ENCODE measurements at regions not wholly inside any gene's neighbourhood (a gene's known extent, or its start where the extent isn't known, plus 50 kb on each side); places are given as distances from the start of the nearest gene placed in this dataset.

- no peak for DNase-seq
Observed at GRCh38 chr3:104819333-104819732, 547.4 kb upstream of the ALCAM start.

- DNase-seq: no peak
Observed at GRCh38 chr3:104820959-104821358, 545.8 kb upstream of the ALCAM start.

GRCh38 chr3:104825116-104825515 lies 541.6 kb upstream of the ALCAM start:
- DNase-seq: peak; percentile 3

GRCh38 chr3:104831071-104831470 lies 535.6 kb upstream of the ALCAM start:
- no peak for DNase-seq

- DNase-seq: no peak
Observed at GRCh38 chr3:104832530-104832929, 534.2 kb upstream of the ALCAM start.

GRCh38 chr3:104835376-104835775 lies 531.3 kb upstream of the ALCAM start:
- DNase-seq: no peak

- DNase-seq: no peak
Observed at GRCh38 chr3:104846270-104846669, 520.4 kb upstream of the ALCAM start.

- DNase-seq: no peak
Observed at GRCh38 chr3:104849070-104849469, 517.6 kb upstream of the ALCAM start.

- DNase-seq: no peak
Observed at GRCh38 chr3:104854468-104854867, 512.2 kb upstream of the ALCAM start.

- no peak for DNase-seq
Observed at GRCh38 chr3:104855702-104856101, 511.0 kb upstream of the ALCAM start.

- DNase-seq: no peak
Observed at GRCh38 chr3:104856741-104857140, 510.0 kb upstream of the ALCAM start.

- no peak for DNase-seq
Observed at GRCh38 chr3:104868291-104868690, 498.4 kb upstream of the ALCAM start.

GRCh38 chr3:104870276-104870675 lies 496.4 kb upstream of the ALCAM start:
- no peak for DNase-seq

GRCh38 chr3:104873331-104873730 lies 493.4 kb upstream of the ALCAM start:
- DNase-seq: no peak

GRCh38 chr3:104878395-104878794 lies 488.3 kb upstream of the ALCAM start:
- DNase-seq: no peak

GRCh38 chr3:104879919-104880318 lies 486.8 kb upstream of the ALCAM start:
- no peak for DNase-seq

GRCh38 chr3:104885214-104885814 lies 481.4 kb upstream of the ALCAM start:
- no peak for DNase-seq

- DNase-seq: no peak
Observed at GRCh38 chr3:104886220-104886995, 480.3 kb upstream of the ALCAM start.

GRCh38 chr3:104887069-104887468 lies 479.6 kb upstream of the ALCAM start:
- DNase-seq: no peak

- DNase-seq: no peak
Observed at GRCh38 chr3:104887619-104888018, 479.1 kb upstream of the ALCAM start.

GRCh38 chr3:104892044-104892443 lies 474.7 kb upstream of the ALCAM start:
- no peak for DNase-seq

- no peak for DNase-seq
Observed at GRCh38 chr3:104896624-104897023, 470.1 kb upstream of the ALCAM start.

GRCh38 chr3:104901396-104901795 lies 465.3 kb upstream of the ALCAM start:
- no peak for DNase-seq

GRCh38 chr3:104903064-104903463 lies 463.6 kb upstream of the ALCAM start:
- DNase-seq: no peak

Data from NCI-H187 treated with DMSO at 0.1 percent for 48 hours (cell line).